CD14-positive monocyte (primary cell): ENCODE measurements at regions not wholly inside any gene's neighbourhood (a gene's known extent, or its start where the extent isn't known, plus 50 kb on each side); places are given as distances from the start of the nearest gene placed in this dataset.
"Not testable (repeated sequence)": the region's sequence is repeated elsewhere in the genome, so short reads cannot be mapped to it uniquely, and the experiment has no call there.

Experiments used
- DNase-seq, 3 donors: peaks; one replicate each; pipeline ENCODE4 v3.0.0-alpha.2; 2011 to 2022
- H2AFZ ChIP-seq: 2 replicates; pipeline ENCODE4 v1.6.0; 2012; ENCODE audit warnings: mild to moderate bottlenecking, low read depth, low read length, inconsistent platforms; ENCODE audit not compliant: insufficient read depth, poor library complexity, severe bottlenecking
- H3K27ac ChIP-seq, 2 donors: 1 replicate in 1 of 2; 2 replicates in 1 of 2; pipeline ENCODE4 v1.5.1; 2012 to 2013; ENCODE audit warnings: low read length in 2 of 2, control low read depth in 1 of 2, inconsistent platforms in 1 of 2, low read depth in 1 of 2, mild to moderate bottlenecking in 1 of 2
- H3K27me3 ChIP-seq, 2 donors: one replicate each; pipeline versions ENCODE4 v1.6.0 to v1.6.1; 2011 to 2013; ENCODE audit warnings: low read length in 2 of 2; ENCODE audit not compliant: control insufficient read depth in 2 of 2, insufficient read depth in 2 of 2
- H3K36me3 ChIP-seq, 2 donors: replicated peaks in 1 of 2; 1 replicate in 1 of 2; 2 replicates in 1 of 2; pipeline versions ENCODE4 v1.5.1 to v1.6.1; 2012 to 2013; ENCODE audit warnings: low read length in 2 of 2, control low read depth in 1 of 2, inconsistent platforms in 1 of 2, mild to moderate bottlenecking in 1 of 2; ENCODE audit not compliant: insufficient read depth in 2 of 2, control insufficient read depth in 1 of 2
- H3K4me1 ChIP-seq, 2 donors: 1 replicate in 1 of 2; 2 replicates in 1 of 2; pipeline versions ENCODE4 v1.5.1 to v1.6.1; 2012 to 2013; ENCODE audit warnings: low read length in 2 of 2, control low read depth in 1 of 2, inconsistent platforms in 1 of 2, mild to moderate bottlenecking in 1 of 2, moderate library complexity in 1 of 2; ENCODE audit not compliant: insufficient read depth in 2 of 2, control insufficient read depth in 1 of 2
- H3K4me2 ChIP-seq: replicated peaks from 2 replicates; pipeline ENCODE3; 2012; ENCODE audit warnings: low read length, moderate library complexity, mild to moderate bottlenecking; ENCODE audit not compliant: poor library complexity, severe bottlenecking; ENCODE audit errors: extremely low read depth
- H3K4me3 ChIP-seq, 3 experiments: fragments of 200-600 bp in 1 of 3; sonication (generic) in 1 of 3; replicated peaks in 1 of 3; 1 replicate in 2 of 3; 2 replicates in 1 of 3; pipeline ENCODE4 v1.5.1; 2011 to 2013; ENCODE audit warnings: low read length in 3 of 3, mild to moderate bottlenecking in 3 of 3, control low read depth in 2 of 3, low read depth in 2 of 3, inconsistent platforms in 1 of 3, moderate library complexity in 1 of 3
- H3K79me2 ChIP-seq: 2 replicates; pipeline ENCODE4 v1.6.0; 2012; ENCODE audit warnings: mild to moderate bottlenecking, control low read depth, inconsistent platforms, low read length, moderate library complexity; ENCODE audit not compliant: insufficient read depth
- H3K9ac ChIP-seq: 2 replicates; pipeline ENCODE4 v1.6.0; 2017; ENCODE audit warnings: low read length, mild to moderate bottlenecking; ENCODE audit not compliant: insufficient read depth, poor library complexity, severe bottlenecking
- H3K9me3 ChIP-seq, 2 donors: replicated peaks in 1 of 2; 1 replicate in 1 of 2; 2 replicates in 1 of 2; pipeline versions ENCODE4 v1.5.1 to v1.6.1; 2012 to 2013; ENCODE audit warnings: low read length in 2 of 2, control low read depth in 1 of 2; ENCODE audit not compliant: control insufficient read depth in 1 of 2, insufficient read depth in 1 of 2
- H4K20me1 ChIP-seq: 2 replicates; pipeline ENCODE4 v1.6.0; 2012; ENCODE audit warnings: mild to moderate bottlenecking, low read length, control low read depth, moderate library complexity; ENCODE audit not compliant: insufficient read depth
- H3K27ac Mint-ChIP-seq, 7 donors: one replicate each; pipeline ENCODE4 v1.8.0; 2020; ENCODE audit warnings: mild to moderate bottlenecking in 7 of 7, mixed read lengths in 7 of 7, moderate library complexity in 6 of 7, inconsistent platforms in 2 of 7
- H3K27me3 Mint-ChIP-seq, 3 donors: one replicate each; pipeline ENCODE4 v1.8.0; 2021 to 2022; ENCODE audit warnings: low read depth in 3 of 3, mild to moderate bottlenecking in 3 of 3, mixed read lengths in 3 of 3, moderate library complexity in 3 of 3, inconsistent platforms in 1 of 3
- H3K36me3 Mint-ChIP-seq, 2 donors: one replicate each; pipeline ENCODE4 v1.8.0; 2020; ENCODE audit warnings: mixed read lengths in 2 of 2, inconsistent platforms in 1 of 2, mild to moderate bottlenecking in 1 of 2
- H3K4me1 Mint-ChIP-seq: one replicate; pipeline ENCODE4 v1.8.0; 2020; ENCODE audit warnings: mild to moderate bottlenecking, mixed read lengths
- H3K4me3 Mint-ChIP-seq, 2 donors: one replicate each; pipeline ENCODE4 v1.8.0; 2020; ENCODE audit warnings: mild to moderate bottlenecking in 2 of 2, mixed read lengths in 2 of 2, moderate library complexity in 1 of 2
- H3K9me3 Mint-ChIP-seq, 7 donors: one replicate each; pipeline ENCODE4 v1.8.0; 2020 to 2022; ENCODE audit warnings: mixed read lengths in 7 of 7, mild to moderate bottlenecking in 6 of 7, moderate library complexity in 6 of 7, inconsistent platforms in 2 of 7
- WGBS: methylation state at CpG from one replicate; pipeline ENCODE4 v1.1.5; 2013; ENCODE audit warnings: missing lambda C conversion rate; ENCODE audit not compliant: insufficient coverage; 5-methylcytosine and 5-hydroxymethylcytosine counted together
- intact Hi-C, 2 donors: fragments of 100-400 bp; cut with micrococcal nuclease; formaldehyde crosslinking; loops; one replicate each; pipeline versions ENCODE4 v1.15.0 to v1.15.1; 2023
- TF ChIP-seq, protein P1 (sequence below): fragments of 200-600 bp; IDR thresholded peaks from one replicate; pipeline ENCODE4 v1.8.0; 2022; ENCODE audit warnings: antibody characterized with exemption, mild to moderate bottlenecking

DNA sequence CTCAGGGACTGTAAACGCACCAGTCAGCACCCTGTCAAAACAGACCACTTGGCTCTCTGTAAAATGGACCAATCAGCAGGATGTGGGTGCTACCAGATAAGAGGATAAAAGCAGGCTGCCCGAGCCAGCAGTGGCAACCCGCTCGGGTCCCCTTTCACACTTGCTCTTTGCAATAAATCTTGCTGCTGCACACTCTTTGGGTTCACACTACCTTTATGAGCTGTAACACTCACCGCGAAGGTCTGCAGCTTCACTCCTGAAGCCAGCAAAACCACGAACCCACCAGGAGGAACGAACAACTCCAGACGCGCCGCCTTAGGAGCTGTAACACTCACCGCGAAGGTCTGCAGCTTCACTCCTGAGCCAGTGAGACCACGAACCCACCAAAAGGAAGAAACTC, 260.9 kb downstream of the PCNX1 start:
- Mint-ChIP-seq H3K27ac (peak overlapping the region in 2 of 7 donors; percentile 0 to 4), H3K27me3 (peaks cover 0 to 24% (median 2%) of the 10 kb centered on the region in 3 donors), H3K4me3 (peak overlapping the region; percentile 70 to 88), H3K4me1 (peaks cover 47% of the 10 kb centered on the region)
- H3K36me3 Mint-ChIP-seq, intact Hi-C loops, H4K20me1 ChIP-seq, H3K36me3 ChIP-seq, DNase-seq, H3K27me3 ChIP-seq, H3K9me3 ChIP-seq, H3K9me3 Mint-ChIP-seq, H3K27ac ChIP-seq, H3K79me2 ChIP-seq: not testable (repeated sequence)
- H3K4me2 ChIP-seq, result peak overlapping the region; percentile 56
- peak overlapping the region; percentile 10 to 51 (median 19) for H3K4me3 ChIP-seq
- WGBS, result 0% methylated on average over 4 of the region's 14 CpGs
- peaks cover 27 to 33% of the 10 kb centered on the region in 2 donors for H3K4me1 ChIP-seq
- H3K9ac ChIP-seq, result peak overlapping the region; percentile 21
- peak overlapping the region; percentile 67 for H2AFZ ChIP-seq

DNA sequence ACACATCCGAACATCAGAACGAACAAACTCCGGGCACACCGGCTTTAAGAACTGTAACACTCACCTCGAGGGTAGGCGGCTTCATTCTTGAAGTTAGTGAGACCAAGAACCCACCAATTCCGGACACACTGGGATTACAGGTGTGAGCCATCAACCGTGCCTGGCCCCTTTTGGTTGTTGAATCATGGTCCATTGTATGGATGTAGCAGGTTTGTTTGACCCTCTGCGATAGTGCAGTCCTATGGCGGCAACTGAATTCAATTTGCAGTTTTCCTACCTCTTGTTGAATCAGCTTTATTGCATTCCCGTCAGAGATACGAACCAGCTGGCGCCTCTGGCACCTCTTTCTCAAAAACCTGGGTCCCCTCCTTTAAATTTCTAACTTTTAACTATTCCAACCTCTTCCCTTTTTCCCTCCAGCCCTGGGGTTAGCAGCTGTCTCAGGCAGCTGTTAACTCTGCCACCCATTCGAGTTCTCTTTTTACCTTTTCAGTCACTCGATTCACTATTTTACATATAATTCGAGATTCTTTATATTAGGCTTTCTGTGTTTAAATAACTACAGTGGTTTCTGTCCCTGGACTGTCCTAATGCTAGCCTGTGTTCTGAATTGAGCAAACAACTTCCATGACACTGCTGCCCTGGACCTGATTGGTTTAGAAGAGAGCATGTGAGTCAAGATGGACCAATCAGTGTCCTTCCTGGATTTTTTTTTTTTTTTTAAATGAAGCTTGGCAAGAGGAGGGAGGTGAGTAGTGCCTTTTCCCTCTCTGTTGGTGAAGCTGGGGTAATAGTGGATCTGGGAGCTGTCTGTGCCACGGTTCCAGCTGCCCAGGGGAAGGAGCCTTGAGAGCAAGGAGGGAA, 261.5 kb downstream of the PCNX1 start:
- H3K27me3 ChIP-seq, result no peaks in the 10 kb centered on the region
- no peaks in the 10 kb centered on the region for H4K20me1 ChIP-seq
- peaks cover 2 to 8% (median 5%) of the 10 kb centered on the region in 7 donors for H3K9me3 Mint-ChIP-seq
- H3K36me3 ChIP-seq, result no peaks in the 10 kb centered on the region
- TF ChIP-seq, protein P1, sequence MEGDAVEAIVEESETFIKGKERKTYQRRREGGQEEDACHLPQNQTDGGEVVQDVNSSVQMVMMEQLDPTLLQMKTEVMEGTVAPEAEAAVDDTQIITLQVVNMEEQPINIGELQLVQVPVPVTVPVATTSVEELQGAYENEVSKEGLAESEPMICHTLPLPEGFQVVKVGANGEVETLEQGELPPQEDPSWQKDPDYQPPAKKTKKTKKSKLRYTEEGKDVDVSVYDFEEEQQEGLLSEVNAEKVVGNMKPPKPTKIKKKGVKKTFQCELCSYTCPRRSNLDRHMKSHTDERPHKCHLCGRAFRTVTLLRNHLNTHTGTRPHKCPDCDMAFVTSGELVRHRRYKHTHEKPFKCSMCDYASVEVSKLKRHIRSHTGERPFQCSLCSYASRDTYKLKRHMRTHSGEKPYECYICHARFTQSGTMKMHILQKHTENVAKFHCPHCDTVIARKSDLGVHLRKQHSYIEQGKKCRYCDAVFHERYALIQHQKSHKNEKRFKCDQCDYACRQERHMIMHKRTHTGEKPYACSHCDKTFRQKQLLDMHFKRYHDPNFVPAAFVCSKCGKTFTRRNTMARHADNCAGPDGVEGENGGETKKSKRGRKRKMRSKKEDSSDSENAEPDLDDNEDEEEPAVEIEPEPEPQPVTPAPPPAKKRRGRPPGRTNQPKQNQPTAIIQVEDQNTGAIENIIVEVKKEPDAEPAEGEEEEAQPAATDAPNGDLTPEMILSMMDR, result no peak
- peaks cover 0 to 24% (median 2%) of the 10 kb centered on the region in 3 donors for H3K27me3 Mint-ChIP-seq
- H3K27ac Mint-ChIP-seq, result peak overlapping the region in 4 of 7 donors; percentile 0 to 42 (median 8)
- H3K4me2 ChIP-seq, result peak overlapping the region; percentile 56
- intact Hi-C loops, result no loop called here
- peak; percentile 14 to 33 (median 18) for DNase-seq
- no peaks in the 10 kb centered on the region for H3K79me2 ChIP-seq
- no peaks in the 10 kb centered on the region for H3K9me3 ChIP-seq
- peak overlapping the region; percentile 70 to 88 for H3K4me3 Mint-ChIP-seq
- H3K36me3 Mint-ChIP-seq, result no peaks in the 10 kb centered on the region
- H3K9ac ChIP-seq, result peak overlapping the region; percentile 21
- H3K27ac ChIP-seq, result no peak overlapping the region
- peaks cover 40% of the 10 kb centered on the region for H3K4me1 Mint-ChIP-seq
- peaks cover 23 to 29% of the 10 kb centered on the region in 2 donors for H3K4me1 ChIP-seq
- WGBS, result 49% methylated on average over 11 of the region's 17 CpGs
- peak overlapping the region; percentile 67 for H2AFZ ChIP-seq
- H3K4me3 ChIP-seq, result peak overlapping the region; percentile 10 to 51 (median 19)
